ENCODE measurements at regions not wholly inside any gene's neighbourhood (a gene's known extent, or its start where the extent isn't known, plus 50 kb on each side); places are given as distances from the start of the nearest gene placed in this dataset.

DNA sequence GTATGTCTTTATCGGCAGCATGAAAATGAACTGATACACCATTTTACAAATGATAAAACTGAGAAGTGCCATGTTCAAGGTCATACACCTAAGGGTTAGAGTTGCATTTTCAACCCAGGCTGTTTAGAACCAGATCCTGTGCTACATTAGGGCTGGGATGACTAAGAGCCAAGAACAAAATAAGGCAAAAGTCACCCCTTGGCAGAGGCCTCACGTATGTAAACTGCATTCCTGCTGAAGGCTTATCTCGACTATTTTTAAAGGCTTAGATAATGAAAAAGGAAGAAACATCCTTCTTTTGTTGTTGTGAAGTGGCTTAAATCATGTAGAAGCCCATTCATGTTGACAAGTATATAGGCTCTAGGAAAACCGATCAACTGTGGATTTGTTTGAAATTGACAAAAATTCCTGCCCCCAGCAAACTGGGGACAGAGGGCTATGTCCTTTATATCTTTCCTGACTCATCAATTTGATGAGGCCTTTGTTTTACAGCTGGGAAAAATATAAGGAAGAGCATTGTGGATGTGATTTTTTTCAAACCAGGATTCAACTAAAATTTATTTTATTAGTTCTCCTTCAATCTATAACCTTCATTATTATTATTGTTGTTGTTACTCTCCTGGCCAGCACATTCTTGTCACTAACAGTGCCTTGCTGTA lies 196.5 kb downstream of the SNX18 start:
- H3K9me3 ChIP-seq, result no peaks in the 10 kb centered on the region
- no peaks in the 10 kb centered on the region for H3K27me3 ChIP-seq
- no peaks in the 10 kb centered on the region for H3K4me1 ChIP-seq
- TF ChIP-seq, protein P1, sequence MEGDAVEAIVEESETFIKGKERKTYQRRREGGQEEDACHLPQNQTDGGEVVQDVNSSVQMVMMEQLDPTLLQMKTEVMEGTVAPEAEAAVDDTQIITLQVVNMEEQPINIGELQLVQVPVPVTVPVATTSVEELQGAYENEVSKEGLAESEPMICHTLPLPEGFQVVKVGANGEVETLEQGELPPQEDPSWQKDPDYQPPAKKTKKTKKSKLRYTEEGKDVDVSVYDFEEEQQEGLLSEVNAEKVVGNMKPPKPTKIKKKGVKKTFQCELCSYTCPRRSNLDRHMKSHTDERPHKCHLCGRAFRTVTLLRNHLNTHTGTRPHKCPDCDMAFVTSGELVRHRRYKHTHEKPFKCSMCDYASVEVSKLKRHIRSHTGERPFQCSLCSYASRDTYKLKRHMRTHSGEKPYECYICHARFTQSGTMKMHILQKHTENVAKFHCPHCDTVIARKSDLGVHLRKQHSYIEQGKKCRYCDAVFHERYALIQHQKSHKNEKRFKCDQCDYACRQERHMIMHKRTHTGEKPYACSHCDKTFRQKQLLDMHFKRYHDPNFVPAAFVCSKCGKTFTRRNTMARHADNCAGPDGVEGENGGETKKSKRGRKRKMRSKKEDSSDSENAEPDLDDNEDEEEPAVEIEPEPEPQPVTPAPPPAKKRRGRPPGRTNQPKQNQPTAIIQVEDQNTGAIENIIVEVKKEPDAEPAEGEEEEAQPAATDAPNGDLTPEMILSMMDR (IDR thresholded peaks at IDR 0.05), result no peak
- no peak for TF ChIP-seq POLR2A (IDR thresholded peaks at IDR 0.05)
- no peak for DNase-seq
- no peak overlapping the region for H3K27ac ChIP-seq
- H3K36me3 ChIP-seq, result no peaks in the 10 kb centered on the region
- H3K4me3 ChIP-seq, result no peak overlapping the region

DNA sequence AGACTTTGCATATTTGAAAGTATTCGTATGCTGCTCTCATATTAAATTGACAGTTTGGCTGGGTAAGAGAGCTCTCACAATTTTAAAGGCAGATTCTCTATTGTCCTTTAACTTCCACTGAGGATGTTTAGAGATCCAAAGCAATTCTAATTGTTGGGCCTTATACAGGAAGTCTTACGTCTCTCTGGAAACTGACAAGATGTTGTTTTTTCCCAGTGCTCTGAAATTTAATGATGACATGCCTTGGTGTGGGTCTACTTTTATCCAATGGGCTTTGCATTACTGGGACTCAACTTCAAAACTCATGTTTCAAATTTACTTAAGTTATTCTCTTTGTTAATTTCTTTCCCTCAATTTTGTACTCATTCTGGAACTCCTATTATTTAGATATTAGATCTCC lies 191.5 kb downstream of the SNX18 start:
- DNase-seq, result no peak
- TF ChIP-seq, protein P1 (IDR thresholded peaks at IDR 0.05), result no peak
- TF ChIP-seq POLR2A (IDR thresholded peaks at IDR 0.05), result no peak
- no peaks in the 10 kb centered on the region for H3K4me1 ChIP-seq
- H3K36me3 ChIP-seq, result no peaks in the 10 kb centered on the region
- no peaks in the 10 kb centered on the region for H3K9me3 ChIP-seq
- no peak overlapping the region for H3K4me3 ChIP-seq
- no peaks in the 10 kb centered on the region for H3K27me3 ChIP-seq
- no peak overlapping the region for H3K27ac ChIP-seq

DNA sequence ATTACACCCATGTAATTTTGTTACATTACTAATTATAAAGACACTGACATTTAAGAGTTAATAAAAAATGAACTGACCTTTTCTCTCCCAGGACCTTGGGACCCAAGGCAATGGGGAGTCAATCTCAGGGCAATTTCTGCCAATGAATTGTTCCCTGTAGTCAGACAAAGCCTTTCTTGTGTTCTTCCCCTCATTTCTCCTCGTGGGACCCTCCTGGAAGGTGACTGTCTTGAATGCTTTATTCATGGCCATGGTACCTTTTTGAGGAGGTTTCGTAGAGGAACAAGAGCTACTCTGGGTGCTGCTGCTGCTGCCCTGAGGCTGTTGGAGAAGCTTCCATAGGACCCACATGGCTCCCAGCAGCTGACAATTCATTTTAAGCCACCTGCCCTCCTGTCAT lies 190.3 kb downstream of the SNX18 start:
- H3K4me1 ChIP-seq, result peaks cover 0 to 9% (median 4%) of the 10 kb centered on the region in 4 donors
- DNase-seq, result no peak
- no peaks in the 10 kb centered on the region for H3K9me3 ChIP-seq
- no peaks in the 10 kb centered on the region for H3K36me3 ChIP-seq
- H3K27me3 ChIP-seq, result no peaks in the 10 kb centered on the region
- no peak for TF ChIP-seq POLR2A (IDR thresholded peaks at IDR 0.05)
- TF ChIP-seq, protein P1 (IDR thresholded peaks at IDR 0.05), result no peak
- no peak overlapping the region for H3K27ac ChIP-seq
- no peak overlapping the region for H3K4me3 ChIP-seq

DNA sequence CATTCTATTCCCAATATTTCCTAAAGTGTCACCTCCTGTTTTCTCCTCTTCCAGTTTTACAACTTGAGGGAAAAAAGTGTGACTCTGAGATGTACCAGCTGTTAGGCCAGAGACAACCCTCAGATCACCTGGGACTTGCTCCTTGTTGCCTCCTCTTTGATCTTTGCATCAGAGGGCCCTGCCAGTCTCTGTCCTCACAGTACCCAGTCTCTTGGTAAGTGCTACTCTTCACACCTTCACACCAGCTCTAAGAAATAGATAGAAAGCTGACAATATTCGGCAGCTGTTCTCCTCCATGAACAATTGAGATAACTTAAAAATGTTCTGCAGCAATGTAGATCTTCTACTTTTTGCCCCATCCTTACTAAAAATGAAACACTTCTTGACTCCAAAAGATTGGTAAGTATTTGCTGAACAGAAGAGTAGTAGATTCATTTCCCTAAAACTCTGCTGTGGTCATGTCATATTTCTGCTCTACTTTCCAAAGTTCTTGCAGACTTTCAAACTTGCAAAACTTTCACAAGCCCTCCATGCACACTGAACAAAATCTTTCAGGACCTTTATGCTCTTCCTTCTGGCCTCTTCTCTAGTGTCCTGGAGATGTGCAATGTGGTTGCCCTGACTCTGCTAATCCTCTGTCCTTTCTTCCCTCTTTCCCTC lies 188.6 kb downstream of the SNX18 start:
- TF ChIP-seq, protein P1 (IDR thresholded peaks at IDR 0.05), result no peak
- no peak for TF ChIP-seq POLR2A (IDR thresholded peaks at IDR 0.05)
- H3K36me3 ChIP-seq, result no peaks in the 10 kb centered on the region
- H3K27ac ChIP-seq, result no peak overlapping the region
- no peak for DNase-seq
- H3K9me3 ChIP-seq, result no peaks in the 10 kb centered on the region
- no peaks in the 10 kb centered on the region for H3K27me3 ChIP-seq
- peaks cover 0 to 12% (median 4%) of the 10 kb centered on the region in 4 donors for H3K4me1 ChIP-seq
- H3K4me3 ChIP-seq, result no peak overlapping the region

DNA sequence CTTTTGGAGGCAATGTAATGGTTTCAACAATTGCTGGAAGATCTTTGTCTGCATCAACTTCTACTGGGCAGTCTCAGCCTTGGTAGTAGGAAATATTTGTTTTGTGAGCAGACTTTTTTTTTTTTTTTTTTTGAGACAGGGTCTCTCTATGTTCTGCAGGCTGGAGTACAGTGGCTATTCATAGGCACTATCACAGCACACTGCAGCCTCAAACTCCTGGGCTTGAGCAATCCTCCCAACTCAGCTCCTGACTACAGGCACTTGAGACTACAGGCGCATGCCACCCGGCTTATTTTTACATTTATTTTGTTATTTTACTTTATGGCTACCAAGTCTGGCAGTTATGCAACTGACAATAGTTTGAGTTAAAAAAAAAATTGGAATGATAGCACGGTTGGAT lies 187.3 kb downstream of the SNX18 start:
- no peak overlapping the region for H3K4me3 ChIP-seq
- TF ChIP-seq POLR2A (IDR thresholded peaks at IDR 0.05), result no peak
- TF ChIP-seq, protein P1 (IDR thresholded peaks at IDR 0.05), result no peak
- no peak for DNase-seq

More for the DNA sequence above, 187.3 kb downstream of the SNX18 start:
- H3K4me1 ChIP-seq, result peaks cover 0 to 12% (median 4%) of the 10 kb centered on the region in 4 donors
- H3K36me3 ChIP-seq, result no peaks in the 10 kb centered on the region
- H3K27me3 ChIP-seq, result no peaks in the 10 kb centered on the region
- H3K9me3 ChIP-seq, result no peaks in the 10 kb centered on the region
- H3K27ac ChIP-seq, result no peak overlapping the region

Data from Peyer's patch (tissue), 4 donors.